HG03280 (cell line): ENCODE measurements at regions not wholly inside any gene's neighbourhood (a gene's known extent, or its start where the extent isn't known, plus 50 kb on each side); places are given as distances from the start of the nearest gene placed in this dataset.

Source experiments
- ATAC-seq: cut with Tn5 transposase; IDR thresholded peaks from one replicate; pipeline ENCODE4 v1.9.1; 2021; ENCODE audit warnings: mild to moderate bottlenecking, moderate library complexity; ENCODE audit not compliant: unreplicated experiment

GRCh38 chr12:68501226-68501625, 109.5 kb upstream of the RAP1B start:
- no peak for ATAC-seq

DNA sequence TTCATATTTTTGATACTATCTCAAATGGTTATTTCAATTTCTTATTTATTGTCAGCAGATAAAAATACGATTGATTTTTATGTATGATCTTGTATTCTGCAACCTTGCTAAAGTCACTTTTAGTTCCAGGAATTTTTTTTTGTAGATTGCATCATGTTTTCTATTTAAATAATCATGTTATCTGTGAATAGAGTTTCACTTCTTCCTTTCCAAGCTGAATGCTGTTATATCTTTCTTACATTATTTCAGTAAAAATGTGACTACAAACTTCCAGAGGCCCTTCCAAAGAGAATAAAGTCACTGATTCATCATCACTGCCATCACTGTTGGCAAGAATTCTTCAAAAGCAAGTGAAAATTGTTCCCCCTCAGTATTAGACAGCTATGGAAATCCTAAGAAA, 104.7 kb upstream of the RAP1B start:
- ATAC-seq: no peak

DNA sequence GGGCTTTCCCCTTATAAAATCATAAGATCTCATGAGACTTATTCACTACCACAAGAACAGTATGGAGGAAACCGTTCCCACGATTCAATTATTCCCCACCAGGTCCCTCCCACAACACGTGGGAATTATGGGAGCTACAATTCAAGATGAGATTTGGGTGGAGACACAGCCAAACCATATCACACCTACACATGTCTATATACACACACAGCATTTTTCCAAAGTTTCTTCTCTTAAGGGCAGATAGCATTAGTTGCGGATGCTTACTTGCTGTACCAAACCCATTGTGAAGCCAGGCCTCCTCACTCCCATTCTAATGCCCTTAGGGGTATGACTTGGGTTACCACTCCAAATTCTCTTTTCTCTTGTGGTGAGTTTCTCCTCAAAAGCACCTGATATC, 104.1 kb upstream of the RAP1B start:
- no peak for ATAC-seq

DNA sequence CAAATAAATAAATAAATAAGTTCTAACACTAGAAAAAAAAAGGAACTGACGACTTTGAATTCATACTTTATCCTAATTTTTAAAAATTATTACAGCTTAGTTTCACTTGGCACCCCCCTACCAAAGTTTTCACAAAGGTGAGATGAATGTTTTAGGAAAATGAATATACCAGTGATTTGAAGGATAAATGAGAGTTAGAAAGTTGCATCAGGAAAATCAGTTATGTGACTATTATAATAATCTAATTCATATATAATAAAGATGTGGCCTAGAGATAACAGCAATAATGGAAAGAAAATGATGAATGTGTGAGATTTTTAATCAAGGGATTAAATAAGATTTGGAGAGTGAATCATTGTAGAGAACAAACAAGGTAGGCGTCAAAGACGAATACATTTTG, 103.0 kb upstream of the RAP1B start:
- no peak for ATAC-seq

GRCh38 chr12:68508576-68508975, 102.1 kb upstream of the RAP1B start:
- no peak for ATAC-seq

GRCh38 chr12:68509242-68509641, 101.5 kb upstream of the RAP1B start:
- no peak for ATAC-seq

DNA sequence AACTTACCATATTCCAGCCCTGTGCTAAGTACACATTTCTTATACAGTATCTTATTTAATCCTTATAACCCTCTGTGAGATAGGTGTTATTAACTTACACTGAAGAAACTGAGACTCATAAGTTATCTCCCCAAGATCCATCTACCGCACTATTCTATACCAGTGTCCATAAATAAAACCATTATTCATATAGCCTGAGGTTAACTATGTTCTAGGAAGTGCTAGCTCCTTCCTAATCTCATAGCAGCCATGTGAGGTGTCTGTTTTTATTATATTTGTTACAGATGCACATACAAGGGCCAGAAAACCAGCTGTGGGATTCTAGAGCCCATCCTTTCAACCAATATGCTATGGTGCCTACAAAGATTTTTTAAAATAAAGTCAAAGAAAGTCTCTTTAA, 100.3 kb upstream of the RAP1B start:
- no peak for ATAC-seq

- ATAC-seq: no peak
Observed at GRCh38 chr12:68514807-68515411, 95.8 kb upstream of the RAP1B start.

- ATAC-seq: no peak
Observed at GRCh38 chr12:68515793-68516192, 94.9 kb upstream of the RAP1B start.

GRCh38 chr12:68521321-68521839, 89.3 kb upstream of the RAP1B start:
- no peak for ATAC-seq

DNA sequence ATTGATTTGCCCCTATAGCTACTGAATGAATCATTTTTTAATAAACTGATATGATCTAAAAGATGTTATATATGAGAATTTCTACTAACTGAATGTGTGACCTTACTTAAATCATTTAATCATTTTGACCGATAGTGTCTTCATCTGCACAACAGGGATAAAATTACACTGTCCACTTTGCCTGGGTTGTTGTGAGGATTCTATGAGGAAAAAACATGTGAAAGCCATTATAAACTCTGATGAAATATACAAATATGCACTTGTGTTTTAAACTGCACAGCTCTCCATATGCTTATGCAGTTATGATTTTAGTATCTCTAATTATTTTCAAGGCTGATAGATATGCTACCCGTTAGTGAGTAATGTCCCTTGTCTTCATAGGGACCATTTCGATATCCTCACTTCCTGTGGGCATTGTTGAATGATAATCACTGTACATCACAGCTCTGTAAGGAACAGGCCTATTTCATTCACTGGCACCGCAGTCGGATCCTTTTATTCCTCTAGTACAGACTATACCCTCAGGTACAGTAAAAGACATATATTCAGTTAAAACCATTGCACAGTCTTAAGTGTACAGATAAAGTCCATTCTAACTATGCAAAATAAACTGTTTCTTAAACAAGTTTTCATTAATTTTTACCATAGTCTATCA, 88.7 kb upstream of the RAP1B start:
- ATAC-seq: no peak

DNA sequence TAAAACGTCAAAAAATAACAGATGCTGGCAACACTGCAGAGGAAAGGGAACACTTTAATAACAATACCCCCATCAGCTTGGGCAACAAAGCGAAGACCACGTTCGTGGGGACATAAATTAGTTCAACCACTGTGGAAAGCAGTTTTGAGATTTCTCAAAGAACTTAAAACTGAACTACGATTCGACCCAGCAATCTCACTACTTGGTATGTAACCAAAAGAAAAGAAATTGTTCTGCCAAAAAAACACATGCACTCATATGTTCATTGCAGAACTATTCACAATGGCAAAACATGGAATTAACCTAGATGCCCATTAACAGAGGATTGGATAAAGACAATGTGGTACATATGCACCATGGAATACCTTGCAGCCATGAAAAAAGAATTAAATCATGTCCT, 81.2 kb upstream of the RAP1B start:
- ATAC-seq: no peak

- ATAC-seq: no peak
Observed at GRCh38 chr12:68529869-68530268, 80.8 kb upstream of the RAP1B start.

GRCh38 chr12:68530299-68530698, 80.4 kb upstream of the RAP1B start:
- no peak for ATAC-seq

GRCh38 chr12:68530965-68531364, 79.7 kb upstream of the RAP1B start:
- ATAC-seq: no peak

- no peak for ATAC-seq
Observed at GRCh38 chr12:68532204-68532886, 78.4 kb upstream of the RAP1B start.

- ATAC-seq: no peak
Observed at GRCh38 chr12:68532887-68533248, 77.8 kb upstream of the RAP1B start.

- ATAC-seq: no peak
Observed at GRCh38 chr12:68534108-68534507, 76.6 kb upstream of the RAP1B start.

DNA sequence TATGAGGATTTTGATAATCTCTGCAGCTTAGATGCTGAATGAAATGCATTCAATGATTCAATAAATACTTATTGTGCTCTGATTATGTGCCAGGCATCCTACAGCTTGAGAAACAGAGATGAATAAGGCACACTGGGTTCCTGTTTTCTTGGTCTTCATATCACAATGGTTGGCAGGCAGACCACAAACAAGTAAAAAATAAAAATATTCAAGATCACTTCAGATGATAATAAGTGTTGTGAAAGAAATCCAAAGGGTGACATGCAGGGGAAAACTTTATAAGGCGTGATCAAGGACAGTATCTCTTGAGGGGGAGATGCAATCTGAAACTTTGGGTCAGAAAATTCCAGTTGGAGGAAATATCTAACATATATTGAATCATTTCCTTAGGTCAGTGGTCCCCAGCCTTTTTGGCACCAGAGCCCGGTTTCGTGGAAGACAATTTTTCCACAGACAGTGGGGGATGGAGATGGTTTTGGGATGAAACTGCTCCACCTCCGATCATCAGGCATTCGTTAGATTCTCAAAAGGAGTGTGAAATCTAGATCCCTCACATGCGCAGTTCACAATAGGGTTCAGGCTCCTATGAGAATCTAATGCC, 73.7 kb upstream of the RAP1B start:
- ATAC-seq: no peak

DNA sequence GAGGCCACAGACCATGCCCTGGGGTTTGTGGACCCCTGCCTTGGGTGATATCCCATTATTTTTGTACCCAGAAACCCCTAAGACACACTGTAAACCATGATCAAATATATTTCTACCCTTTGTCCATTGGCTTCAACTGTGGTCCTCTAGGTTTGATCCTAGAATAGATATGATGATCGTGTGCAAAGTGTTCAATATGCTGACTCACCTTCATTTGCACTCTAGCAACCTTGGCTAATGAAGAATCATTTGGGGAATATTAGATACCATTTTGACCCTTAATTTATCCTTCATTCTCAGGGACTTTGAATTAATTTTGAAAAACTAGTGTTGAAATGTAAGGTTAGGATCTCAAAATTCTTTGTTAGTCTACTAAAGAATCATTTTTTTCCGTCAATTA, 73.1 kb upstream of the RAP1B start:
- ATAC-seq: no peak

DNA sequence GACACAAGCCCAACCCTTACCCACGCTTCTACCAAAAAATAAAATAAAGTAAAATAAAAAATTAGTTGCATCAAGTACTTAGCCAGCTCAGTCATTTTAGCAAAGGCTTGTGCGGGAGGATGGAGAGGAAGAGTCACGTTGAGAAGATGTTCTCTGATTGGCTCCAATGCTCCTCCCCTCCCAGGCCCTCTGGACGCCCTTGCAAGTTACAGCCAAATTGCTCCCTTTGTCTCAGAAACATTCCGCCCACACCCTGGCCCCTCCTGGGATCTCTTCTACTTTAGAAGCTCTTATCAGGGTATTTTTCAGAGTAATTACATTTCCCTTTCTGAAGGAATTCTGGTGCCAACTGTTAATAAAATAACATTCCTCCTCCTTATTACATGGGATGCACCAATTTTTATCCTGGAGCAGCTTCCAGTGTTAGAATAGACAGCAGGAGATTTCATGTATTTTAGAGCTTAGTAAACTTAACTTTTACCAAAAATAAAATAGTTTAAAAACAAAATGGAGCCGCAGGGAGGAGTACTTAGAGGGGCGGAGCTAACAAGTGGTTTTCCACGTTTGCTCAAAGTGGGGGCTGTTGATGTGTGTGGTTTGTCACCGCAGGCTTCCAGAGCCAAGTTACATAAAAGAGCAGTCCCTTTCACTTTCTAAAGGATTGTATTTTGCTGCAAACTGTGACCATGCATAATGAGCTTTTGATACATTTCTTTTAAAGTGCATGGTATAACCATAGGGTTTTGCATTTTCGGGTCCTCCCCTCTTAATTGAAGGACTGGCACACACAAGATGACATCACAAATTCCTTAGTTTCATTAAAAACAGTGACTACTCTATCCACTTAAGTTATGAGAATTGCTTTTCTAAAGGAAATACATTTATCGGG, 71.7 kb upstream of the RAP1B start:
- ATAC-seq: no peak
